GM18951 (cell line): ENCODE measurements at regions not wholly inside any gene's neighbourhood (a gene's known extent, or its start where the extent isn't known, plus 50 kb on each side); places are given as distances from the start of the nearest gene placed in this dataset.

Experiments used
- POLR2A ChIP-seq: IDR thresholded peaks from 4 replicates; pipeline ENCODE4 v1.6.1; 2011; ENCODE audit warnings: mild to moderate bottlenecking; ENCODE audit not compliant: insufficient read length, insufficient read depth; ENCODE audit errors: extremely low read depth
- in situ Hi-C: fragments of 300-500 bp; cut with MboI; formaldehyde crosslinking; loops from one replicate; pipeline ENCODE4 v1.12.0; 2022; ENCODE audit warnings: low sequenced_read_pairs, mixed read lengths, inconsistent platforms; ENCODE audit not compliant: unreplicated experiment

GRCh38 chr22:48555606-48556005 is 1272.1 kb downstream of the BRD1 start:
- in situ Hi-C loops, result no loop called here
- TF ChIP-seq POLR2A, result no peak

- no peak for TF ChIP-seq POLR2A
- in situ Hi-C loops, result no loop called here
Observed at GRCh38 chr22:48554893-48555572, 1272.6 kb downstream of the BRD1 start.

DNA sequence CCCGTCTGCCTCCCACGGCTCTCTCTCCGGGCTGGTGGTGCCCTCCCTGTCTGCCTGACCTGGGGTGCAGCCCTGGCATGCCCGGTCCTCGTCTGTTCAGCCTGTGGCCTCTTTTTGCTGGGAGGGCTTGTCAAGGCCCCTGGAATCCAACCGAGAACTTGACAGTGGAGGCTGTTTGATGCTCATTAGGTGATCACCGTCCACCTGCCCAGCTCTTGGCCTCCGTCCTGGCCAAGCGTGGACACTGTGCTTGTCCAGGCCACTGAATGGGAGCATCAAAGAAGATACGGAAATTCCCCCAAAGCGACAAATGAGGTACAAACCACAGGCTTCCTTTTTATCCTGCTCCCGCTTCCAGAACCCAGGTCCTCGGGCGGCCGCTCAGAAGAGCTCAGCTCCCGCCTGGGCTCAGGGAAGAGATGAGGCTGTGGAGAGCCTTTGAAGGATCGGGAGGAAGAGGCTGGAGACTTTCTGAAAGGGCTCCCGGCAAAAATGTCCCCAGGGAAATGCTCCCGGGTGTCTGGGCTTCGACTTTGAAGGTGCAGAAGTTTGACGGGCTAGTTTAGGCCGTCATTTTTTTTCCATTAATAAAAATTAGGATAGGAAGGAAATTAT is 1273.9 kb downstream of the BRD1 start:
- in situ Hi-C loops, result no loop called here
- no peak for TF ChIP-seq POLR2A

GRCh38 chr22:48553119-48553518 is 1274.6 kb downstream of the BRD1 start:
- in situ Hi-C loops, result no loop called here
- no peak for TF ChIP-seq POLR2A

DNA sequence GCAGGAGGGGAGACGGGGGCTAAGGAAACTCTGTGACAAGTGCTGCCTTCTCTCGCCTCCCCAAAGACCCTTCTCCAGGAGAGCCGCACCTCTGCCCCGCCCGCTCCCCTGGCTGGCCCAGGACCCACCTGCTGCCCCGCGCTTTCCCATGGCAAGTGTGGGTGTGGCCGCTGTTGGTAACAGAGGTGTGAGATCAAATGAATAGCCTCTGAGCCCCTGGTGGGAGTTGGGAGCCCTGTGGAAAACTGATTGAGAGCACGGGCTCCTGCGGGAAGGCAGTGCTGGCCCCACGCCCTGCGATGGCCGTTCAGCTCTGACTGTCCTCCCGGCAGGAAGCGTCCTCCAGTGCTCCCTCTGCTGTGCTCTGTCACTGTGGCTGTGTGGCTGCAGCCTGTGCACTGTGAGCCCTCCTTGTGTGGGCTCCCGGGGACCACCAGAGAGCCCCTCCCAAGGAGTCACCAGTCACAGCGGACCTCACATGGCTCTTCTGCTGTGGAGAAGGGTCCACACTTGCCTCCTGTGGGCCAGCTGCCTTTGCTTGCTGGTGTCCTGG is 1275.9 kb downstream of the BRD1 start:
- in situ Hi-C loops, result no loop called here
- TF ChIP-seq POLR2A, result no peak

DNA sequence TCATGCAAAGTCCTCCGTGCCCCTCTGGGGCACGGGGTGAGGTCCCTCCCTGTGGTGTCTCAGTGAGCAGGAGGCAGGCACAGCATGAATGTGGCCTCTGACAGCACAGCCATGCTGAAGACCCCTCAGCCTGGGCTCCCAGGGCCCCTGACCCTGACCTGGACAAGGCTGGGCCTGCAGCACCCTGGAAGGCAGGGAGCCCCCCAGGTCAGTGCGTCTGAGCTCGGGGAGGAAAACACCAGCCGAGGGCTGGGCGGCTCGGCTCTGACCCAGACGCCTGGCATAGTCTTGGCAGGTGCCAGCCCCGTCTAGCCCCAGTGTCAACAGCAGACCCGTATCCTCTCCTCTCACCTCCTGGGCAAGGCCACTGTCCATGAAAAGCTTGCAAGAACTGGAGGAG is 1276.6 kb downstream of the BRD1 start:
- in situ Hi-C loops, result no loop called here
- TF ChIP-seq POLR2A, result no peak

- in situ Hi-C loops, result no loop called here
- TF ChIP-seq POLR2A, result no peak
Observed at GRCh38 chr22:48548391-48548790, 1279.3 kb downstream of the BRD1 start.

DNA sequence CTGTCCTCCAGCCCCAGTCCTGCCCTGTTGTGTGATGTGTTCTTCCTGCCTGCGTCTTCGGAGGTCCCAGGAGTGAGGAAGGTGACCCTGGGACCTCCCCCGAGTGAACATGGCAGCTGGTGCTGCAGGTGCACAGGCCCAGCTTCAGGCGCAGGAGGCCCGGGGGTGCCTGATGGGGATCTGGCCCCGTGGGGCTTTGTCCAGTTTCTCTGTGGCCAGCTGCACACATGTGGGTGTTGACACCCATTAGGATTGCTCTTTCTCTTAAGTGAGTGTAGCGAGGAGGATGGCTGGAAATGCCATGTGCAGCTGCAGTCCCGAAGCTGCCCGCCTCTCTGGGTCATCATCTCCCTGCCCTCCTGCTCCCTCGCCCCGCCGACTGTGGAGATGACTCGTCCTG is 1279.7 kb downstream of the BRD1 start:
- in situ Hi-C loops, result no loop called here

DNA sequence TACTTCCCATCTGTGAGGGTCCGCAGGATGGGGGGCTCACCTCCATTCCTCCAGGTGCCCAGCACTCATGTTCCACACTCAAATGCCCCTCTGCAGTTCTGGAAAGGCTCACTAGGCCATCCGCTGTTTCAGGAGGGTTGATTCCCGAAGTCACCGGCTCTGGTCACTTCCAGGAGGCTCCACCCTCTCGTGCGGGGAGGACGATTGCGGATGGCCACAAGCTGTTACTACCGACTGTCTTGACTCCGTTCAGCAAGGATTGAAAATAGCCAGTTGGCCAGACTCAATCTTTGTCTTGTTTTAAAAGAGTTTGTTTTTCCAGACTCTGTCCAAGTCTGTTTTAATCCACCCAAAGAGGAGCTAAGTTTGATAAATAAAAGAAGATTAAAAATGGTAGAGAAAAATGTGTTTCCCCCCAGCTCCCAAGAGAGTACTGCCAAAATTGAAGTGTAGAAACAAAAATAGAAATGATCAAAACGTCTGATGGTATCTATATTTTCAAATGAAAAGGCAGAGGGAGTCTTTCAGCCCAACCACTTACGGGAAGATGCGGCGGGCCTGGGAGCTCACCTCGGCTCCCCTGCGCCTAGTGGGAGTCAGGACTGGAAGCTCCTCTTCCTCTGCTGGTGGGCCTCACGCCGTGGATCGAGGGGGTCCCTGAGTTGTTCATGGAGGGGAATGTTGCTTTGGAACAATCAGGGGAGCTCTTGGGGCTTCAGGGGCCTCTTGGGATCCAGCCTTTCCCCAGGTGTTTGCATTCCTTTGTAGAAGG is 1280.8 kb downstream of the BRD1 start:
- no peak for TF ChIP-seq POLR2A
- in situ Hi-C loops, result no loop called here

More for the DNA sequence above, 1279.7 kb downstream of the BRD1 start:
- no peak for TF ChIP-seq POLR2A

- no peak for TF ChIP-seq POLR2A
- in situ Hi-C loops, result no loop called here
Observed at GRCh38 chr22:48545987-48546386, 1281.7 kb downstream of the BRD1 start.

GRCh38 chr22:48541401-48542098 is 1286.1 kb downstream of the BRD1 start:
- in situ Hi-C loops, result no loop called here
- no peak for TF ChIP-seq POLR2A

GRCh38 chr22:48539261-48539660 is 1288.4 kb downstream of the BRD1 start:
- no peak for TF ChIP-seq POLR2A
- in situ Hi-C loops, result no loop called here

DNA sequence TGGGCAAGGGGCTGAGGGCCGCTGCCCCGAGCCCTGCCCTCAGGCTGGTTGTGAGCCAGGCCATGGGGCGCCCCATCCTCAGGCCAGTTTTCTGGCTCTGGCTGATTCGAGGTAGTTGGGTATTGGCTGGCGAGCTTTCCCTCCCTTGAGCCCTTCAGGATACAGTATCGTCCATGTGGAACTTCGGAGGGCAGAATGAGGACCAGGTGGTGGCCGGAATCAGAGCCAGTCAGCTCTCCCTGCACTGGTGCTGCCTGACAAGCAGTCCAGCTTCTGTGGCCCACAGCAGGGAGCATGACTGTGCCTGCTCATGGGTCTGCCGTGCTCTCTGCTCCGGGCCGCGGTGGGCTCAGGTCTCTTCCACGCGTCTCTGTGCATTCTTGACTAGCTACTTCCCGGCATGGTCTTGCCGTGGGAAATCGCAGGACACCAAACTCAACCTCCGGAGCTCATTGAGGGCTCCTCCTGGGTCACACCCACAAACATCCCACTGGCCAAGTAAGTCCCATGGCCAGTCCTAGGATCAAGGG is 1289.3 kb downstream of the BRD1 start:
- in situ Hi-C loops, result no loop called here
- no peak for TF ChIP-seq POLR2A
